CD4-positive, alpha-beta T cell treated with Interleukin-6 at 100 ng/mL for 8 hours (primary cell): ENCODE measurements at regions not wholly inside any gene's neighbourhood (a gene's known extent, or its start where the extent isn't known, plus 50 kb on each side); places are given as distances from the start of the nearest gene placed in this dataset.

ENCODE experiments used
- DNase-seq: peaks from one replicate; pipeline ENCODE4 v3.0.0-alpha.2; 2020; ENCODE audit warnings: mixed read lengths, low spot score

- no peak for DNase-seq
Measured at GRCh38 chr10:44619975-44620374, 235.1 kb upstream of the CXCL12 start.

GRCh38 chr10:44627591-44628354, 242.9 kb upstream of the CXCL12 start:
- DNase-seq = no peak

- DNase-seq = no peak
Measured at GRCh38 chr10:44628921-44629320, 244.0 kb upstream of the CXCL12 start.

- DNase-seq = no peak
Measured at GRCh38 chr10:44635176-44635575, 250.3 kb upstream of the CXCL12 start.

GRCh38 chr10:44636625-44637024, 251.7 kb upstream of the CXCL12 start:
- no peak for DNase-seq

GRCh38 chr10:44640429-44640828, 255.5 kb upstream of the CXCL12 start:
- DNase-seq = no peak

- DNase-seq = no peak
Measured at GRCh38 chr10:44647473-44647872, 262.6 kb upstream of the CXCL12 start.

GRCh38 chr10:44647877-44648542, 263.1 kb upstream of the CXCL12 start:
- no peak for DNase-seq

- DNase-seq = no peak
Measured at GRCh38 chr10:44650691-44651661, 260.2 kb upstream of the TMEM72 start.

GRCh38 chr10:44651834-44652233, 259.3 kb upstream of the TMEM72 start:
- DNase-seq = no peak

GRCh38 chr10:44659320-44659719, 251.8 kb upstream of the TMEM72 start:
- no peak for DNase-seq

GRCh38 chr10:44660271-44660670, 250.9 kb upstream of the TMEM72 start:
- no peak for DNase-seq

GRCh38 chr10:44662051-44662450, 249.1 kb upstream of the TMEM72 start:
- DNase-seq = no peak

- no peak for DNase-seq
Measured at GRCh38 chr10:44668336-44668735, 242.8 kb upstream of the TMEM72 start.

- no peak for DNase-seq
Measured at GRCh38 chr10:44671319-44671718, 239.8 kb upstream of the TMEM72 start.

GRCh38 chr10:44673245-44673983, 237.7 kb upstream of the TMEM72 start:
- no peak for DNase-seq

- DNase-seq = no peak
Measured at GRCh38 chr10:44674536-44675386, 236.4 kb upstream of the TMEM72 start.

GRCh38 chr10:44675387-44675874, 235.7 kb upstream of the TMEM72 start:
- DNase-seq = no peak

GRCh38 chr10:44680764-44681163, 230.4 kb upstream of the TMEM72 start:
- no peak for DNase-seq

- DNase-seq = no peak
Measured at GRCh38 chr10:44682507-44682906, 228.6 kb upstream of the TMEM72 start.

GRCh38 chr10:44684661-44685060, 226.5 kb upstream of the TMEM72 start:
- no peak for DNase-seq
